ENCODE measurements at regions not wholly inside any gene's neighbourhood (a gene's known extent, or its start where the extent isn't known, plus 50 kb on each side); places are given as distances from the start of the nearest gene placed in this dataset.
A peak's percentile ranks its signal among the peaks of the same experiment; 100 is the strongest.

DNA sequence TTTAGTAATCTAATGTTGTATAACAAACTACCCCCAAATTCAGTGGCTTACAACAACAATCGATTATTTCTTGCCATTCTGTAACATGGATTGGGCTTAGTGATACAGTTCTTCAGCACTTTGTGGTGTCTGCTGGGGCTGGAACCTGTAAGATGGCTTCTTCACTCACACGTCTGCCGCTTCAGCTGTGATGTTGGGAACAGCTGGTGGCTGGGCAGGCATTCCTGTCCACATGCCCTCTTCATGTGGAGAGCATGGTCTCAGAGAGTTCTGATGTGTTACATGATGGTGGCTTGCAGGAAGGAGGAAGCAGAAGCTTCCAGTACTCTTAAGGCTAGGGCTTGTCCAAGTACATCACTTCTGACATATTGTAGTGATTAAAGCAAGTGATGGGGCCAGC, 276.9 kb downstream of the PTBP2 start:
- no peak for DNase-seq

DNA sequence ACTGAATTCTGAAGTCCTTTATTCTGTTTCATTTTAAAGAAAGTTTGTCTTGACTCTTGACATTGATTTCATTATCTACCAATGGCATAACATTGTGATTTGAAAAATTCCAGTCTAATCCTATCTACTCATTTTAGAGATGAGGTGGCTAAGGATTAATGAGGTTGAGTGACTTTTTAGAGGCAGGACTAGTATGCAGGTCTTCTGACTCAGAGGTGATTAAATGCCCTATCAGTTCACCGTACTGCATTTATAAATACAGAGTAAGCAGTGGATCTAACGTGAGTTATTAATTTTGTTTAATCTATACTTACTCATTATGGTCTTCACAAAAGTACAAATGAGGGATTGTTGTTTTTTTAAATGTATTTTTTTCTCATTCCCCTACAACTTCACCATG, 277.6 kb downstream of the PTBP2 start:
- peak; percentile 19 for DNase-seq

DNA sequence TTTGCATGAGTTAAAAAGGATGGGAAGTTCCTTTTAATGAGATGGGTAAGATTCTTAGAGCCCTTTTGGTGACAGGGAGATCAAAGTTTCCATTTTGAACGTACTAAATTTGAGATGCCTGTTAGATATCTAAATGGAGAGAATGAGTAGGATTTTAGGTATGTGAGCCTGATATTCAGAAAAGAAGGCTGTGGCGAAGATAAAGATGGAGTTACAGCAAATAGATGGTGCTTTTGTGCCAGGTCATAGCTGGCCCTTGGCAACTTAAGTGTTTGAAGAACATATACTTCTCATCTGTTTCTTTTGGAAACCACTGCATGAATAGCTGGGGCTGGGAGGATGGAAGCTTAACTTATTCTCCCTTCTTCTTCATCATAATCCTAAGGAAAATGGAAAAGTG, 282.5 kb downstream of the PTBP2 start:
- no peak for DNase-seq

DNA sequence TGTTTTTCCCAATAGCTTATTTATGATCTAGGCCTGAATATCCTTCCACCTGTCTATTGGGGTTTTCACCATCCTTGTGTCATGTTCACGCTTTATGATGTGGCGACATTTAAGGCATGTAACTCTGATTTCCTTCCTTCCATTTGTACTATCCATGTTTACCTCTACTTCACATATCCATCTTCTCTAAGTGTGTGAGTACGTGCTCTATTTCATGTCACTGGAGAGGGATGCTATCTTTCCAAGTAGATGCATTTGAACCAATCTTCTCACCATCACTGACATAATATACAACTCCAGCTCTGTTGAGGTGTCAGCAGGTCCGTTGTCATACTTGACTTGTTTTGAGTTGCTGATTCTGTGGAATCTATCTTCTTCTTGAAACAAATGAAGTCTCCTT, 283.2 kb downstream of the PTBP2 start:
- no peak for DNase-seq

DNA sequence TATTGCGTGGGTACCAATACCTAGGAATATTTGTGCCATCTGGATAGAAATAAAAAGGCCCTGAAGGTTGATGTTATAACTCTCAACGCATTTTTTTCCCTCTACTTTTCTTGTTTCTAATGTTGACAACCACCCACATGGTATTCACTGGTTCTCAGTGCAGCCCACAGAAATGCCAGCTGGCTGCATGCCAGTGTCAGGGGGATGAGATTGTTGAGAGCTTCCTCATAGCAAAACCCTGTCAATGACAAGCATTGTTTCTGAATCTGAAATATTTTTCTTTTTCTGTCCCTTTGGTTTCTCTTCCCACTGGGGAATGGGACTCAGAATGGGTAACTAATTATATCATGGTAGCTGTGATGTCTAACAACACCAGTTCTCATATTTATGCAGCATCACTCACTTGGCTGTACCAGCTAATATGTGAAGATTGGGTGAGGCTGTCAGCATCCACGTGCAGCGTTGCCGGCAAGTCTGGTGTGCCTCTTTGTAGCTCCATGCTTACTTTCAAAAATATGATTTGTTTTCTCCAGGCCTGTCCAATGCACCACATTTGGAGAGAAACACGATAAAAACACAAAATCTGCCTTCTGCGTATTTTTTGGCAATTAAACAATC, 284.6 kb downstream of the PTBP2 start:
- peak; percentile 90 for DNase-seq

DNA sequence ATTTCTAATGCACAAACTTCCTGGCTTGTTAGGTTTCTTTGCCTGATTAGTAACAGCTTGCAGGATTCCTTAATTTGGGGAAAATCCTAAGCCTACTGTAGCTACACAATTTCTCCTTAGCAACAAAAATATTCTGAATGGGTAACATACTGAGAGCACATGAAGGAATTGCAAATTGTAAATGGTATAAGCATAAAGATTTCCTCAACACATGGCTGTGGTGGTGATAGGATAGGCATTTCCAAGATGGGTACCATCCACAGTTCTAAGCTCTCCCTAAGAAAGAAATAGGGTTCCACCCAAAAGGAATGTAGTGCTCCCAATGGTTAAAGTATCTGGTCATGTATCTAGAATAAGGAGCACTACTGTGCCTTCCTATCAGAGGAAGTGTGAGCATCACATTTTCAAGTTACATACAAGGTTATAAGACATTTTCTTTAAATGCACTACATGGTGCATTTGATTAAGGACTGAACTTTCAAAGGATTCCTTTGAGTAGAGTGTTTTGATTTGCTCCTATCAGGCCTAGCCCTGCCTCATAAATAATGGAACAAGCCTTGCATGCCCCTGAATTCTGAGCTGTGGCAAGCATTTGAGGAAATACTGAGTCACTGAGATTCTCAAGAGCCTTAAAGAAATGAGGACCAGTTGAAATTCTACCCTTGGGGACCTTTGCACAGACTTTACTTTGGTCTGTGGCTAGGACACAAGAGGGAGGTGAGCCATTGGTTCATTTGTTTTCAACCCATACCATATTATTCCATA, 286.4 kb downstream of the PTBP2 start:
- DNase-seq = peak; percentile 55

DNA sequence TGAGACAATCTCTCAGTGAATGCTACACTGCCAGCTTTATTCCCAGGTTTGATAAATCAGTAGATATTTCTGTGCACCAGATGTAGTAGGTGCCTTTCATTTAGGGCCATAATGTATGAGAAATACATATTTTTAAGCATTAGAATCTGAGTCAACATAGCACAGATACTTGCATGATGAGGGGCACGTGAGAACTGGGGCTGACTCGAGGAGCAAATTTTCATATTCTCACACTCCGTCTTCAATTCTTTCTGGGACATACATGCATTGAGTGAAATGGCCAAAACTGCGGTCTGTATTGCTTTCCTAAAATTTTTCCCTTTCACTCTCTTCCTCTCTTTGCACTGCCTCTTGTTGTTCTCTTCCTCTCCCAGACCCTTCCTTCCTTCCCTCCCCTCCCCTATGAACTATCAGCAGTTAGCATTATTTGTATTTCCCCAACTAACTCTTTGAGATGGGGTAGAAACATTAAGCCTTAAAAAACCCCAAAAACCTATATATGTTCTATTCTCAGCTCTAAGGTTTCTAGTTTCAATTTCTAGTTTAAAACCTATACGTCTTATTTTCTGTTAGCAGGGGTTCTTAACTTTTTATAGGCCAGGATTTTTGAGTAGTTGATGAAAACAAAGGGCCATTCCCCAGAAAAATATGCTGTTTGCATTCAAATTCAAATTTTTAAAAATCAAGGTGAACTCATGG, 289.1 kb downstream of the PTBP2 start:
- DNase-seq = no peak

DNA sequence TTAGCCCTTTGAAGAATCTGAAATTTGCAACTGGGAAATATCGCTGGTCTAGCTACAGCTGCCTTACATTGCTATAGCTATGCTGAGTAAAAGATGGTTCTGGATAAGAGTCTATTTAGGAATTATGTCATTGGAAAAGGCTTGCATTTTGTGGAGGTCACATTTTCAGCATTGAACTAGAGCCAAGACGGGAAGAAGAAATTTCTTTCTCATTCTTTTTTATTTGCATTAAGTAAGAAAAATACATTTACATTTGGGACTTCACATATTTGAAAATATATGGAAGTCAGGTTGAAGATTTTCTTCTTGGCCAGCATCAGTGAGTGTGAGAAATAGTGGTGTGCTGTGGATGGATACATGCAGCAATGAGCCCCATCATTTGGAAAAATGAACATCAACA, 291.6 kb downstream of the PTBP2 start:
- DNase-seq = no peak

DNA sequence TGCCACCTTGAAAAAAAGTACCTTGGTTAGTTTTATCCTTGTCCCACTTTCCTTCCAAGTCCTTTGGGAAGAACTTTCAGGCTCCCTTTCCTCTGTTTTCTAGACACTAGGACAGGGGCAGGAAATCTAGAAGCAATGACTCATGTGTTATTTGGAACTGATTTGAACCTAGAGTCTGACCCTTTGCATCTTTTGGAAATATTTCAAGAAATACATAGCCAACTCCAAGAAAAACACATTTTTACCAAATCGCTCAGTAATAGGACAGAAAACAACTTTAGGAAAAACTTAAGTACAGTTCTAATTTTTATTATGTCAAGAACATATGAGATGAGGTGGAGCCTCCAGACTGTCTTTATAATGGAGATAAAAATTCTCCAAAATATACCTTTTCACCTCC, 292.4 kb downstream of the PTBP2 start:
- peak; percentile 80 for DNase-seq

DNA sequence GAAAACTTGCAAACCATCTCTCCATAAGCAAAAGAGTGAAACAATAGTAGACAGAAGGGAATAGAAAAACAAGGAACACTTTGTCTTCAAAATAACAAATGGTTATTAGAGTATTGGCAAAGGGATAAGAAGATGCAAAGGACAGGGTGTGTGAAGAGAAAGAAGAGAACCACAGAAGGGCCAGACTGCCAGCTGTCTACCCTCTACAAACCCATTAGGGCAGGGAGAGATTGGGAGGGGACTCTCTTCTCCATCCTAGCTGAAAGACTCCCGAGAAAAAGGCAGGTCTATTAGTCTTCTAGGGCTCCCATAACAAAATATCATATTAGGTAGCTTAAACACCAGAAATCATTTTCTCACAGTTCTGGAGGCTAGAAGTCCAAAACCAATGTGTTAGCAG, 292.8 kb downstream of the PTBP2 start:
- DNase-seq = no peak

DNA sequence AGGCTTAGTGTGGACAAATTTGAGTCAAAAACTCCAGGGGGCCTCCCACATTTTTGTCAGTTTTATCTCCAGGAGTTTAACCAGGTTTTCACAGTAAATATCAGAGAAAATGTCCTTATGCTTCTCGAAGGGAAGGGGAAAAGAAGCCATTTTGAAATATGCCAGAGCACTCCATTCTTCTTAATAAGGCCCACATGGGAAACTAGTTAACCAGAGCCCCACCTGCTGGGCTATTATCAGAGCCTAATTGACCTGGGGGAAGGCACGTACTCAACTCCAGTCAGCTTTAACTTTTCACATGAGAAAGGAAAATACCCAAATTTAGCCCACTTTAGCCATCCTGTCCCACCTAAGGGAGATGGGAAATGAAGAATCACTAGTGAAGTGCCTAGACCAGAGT, 296.3 kb downstream of the PTBP2 start:
- DNase-seq = no peak
